Hepatocyte (in vitro differentiated cells): ENCODE measurements at regions not wholly inside any gene's neighbourhood (a gene's known extent, or its start where the extent isn't known, plus 50 kb on each side); places are given as distances from the start of the nearest gene placed in this dataset.

Experiments used
- DNase-seq: peaks from one replicate; pipeline ENCODE4 v3.0.0-alpha.2; 2016; ENCODE audit warnings: low spot score
- H2AFZ ChIP-seq: fragments of 200-600 bp; sonication (generic); 2 replicates; pipeline ENCODE4 v1.6.0; 2016; ENCODE audit warnings: antibody characterized with exemption, mild to moderate bottlenecking
- H3K27ac ChIP-seq: fragments of 200-600 bp; sonication (generic); 2 replicates; pipeline ENCODE4 v1.5.1; 2016; ENCODE audit warnings: mild to moderate bottlenecking
- H3K27me3 ChIP-seq: fragments of 200-600 bp; sonication (generic); 2 replicates; pipeline ENCODE4 v1.6.1; 2016
- H3K36me3 ChIP-seq: fragments of 200-600 bp; sonication (generic); replicated peaks from 2 replicates; pipeline ENCODE4 v1.5.1; 2016; ENCODE audit warnings: low read depth; ENCODE audit not compliant: insufficient read depth
- H3K4me1 ChIP-seq: fragments of 200-600 bp; sonication (generic); 2 replicates; pipeline ENCODE4 v1.5.1; 2016; ENCODE audit warnings: mild to moderate bottlenecking, moderate library complexity; ENCODE audit not compliant: insufficient read depth
- H3K4me2 ChIP-seq: fragments of 200-600 bp; sonication (generic); 2 replicates; pipeline ENCODE4 v1.6.0; 2016
- H3K4me3 ChIP-seq: fragments of 200-600 bp; sonication (generic); 2 replicates; pipeline ENCODE4 v1.5.1; 2016; ENCODE audit warnings: mild to moderate bottlenecking
- H3K79me2 ChIP-seq: fragments of 200-600 bp; sonication (generic); 2 replicates; pipeline ENCODE4 v1.6.0; 2017; ENCODE audit warnings: mild to moderate bottlenecking
- H3K9me2 ChIP-seq: fragments of 200-600 bp; sonication (generic); replicated peaks from 2 replicates; pipeline ENCODE4 v1.6.0; 2017; ENCODE audit warnings: mild to moderate bottlenecking; ENCODE audit not compliant: insufficient read depth
- H3K9me3 ChIP-seq: fragments of 200-600 bp; sonication (generic); 2 replicates; pipeline ENCODE4 v1.5.1; 2016; ENCODE audit warnings: low read depth, mild to moderate bottlenecking
- H4K20me1 ChIP-seq: fragments of 200-600 bp; sonication (generic); 2 replicates; pipeline ENCODE4 v1.6.0; 2016; ENCODE audit warnings: mild to moderate bottlenecking; ENCODE audit not compliant: insufficient read depth, poor library complexity, severe bottlenecking
- EZH2 ChIP-seq: fragments of 200-600 bp; sonication (generic); IDR thresholded peaks from 2 replicates; pipeline ENCODE4 v1.6.1; 2016; ENCODE audit warnings: antibody characterized with exemption, mild to moderate bottlenecking, borderline replicate concordance
- EZH2phosphoT487 ChIP-seq: fragments of 200-600 bp; sonication (generic); IDR thresholded peaks from one replicate; pipeline ENCODE4 v1.6.1; 2018; ENCODE audit warnings: antibody characterized with exemption, mild to moderate bottlenecking, low read depth, moderate library complexity; ENCODE audit not compliant: unreplicated experiment, severe bottlenecking
- WGBS: methylation state at CpG from one replicate; pipeline ENCODE4 v1.1.6; 2016; ENCODE audit warnings: low lambda C conversion rate; ENCODE audit errors: missing lambda C conversion rate; 5-methylcytosine and 5-hydroxymethylcytosine counted together
- TF ChIP-seq, protein P1 (sequence below): fragments of 200-600 bp; sonication (generic); IDR thresholded peaks from 2 replicates; pipeline ENCODE4 v1.5.1; 2016; ENCODE audit warnings: antibody characterized with exemption, mild to moderate bottlenecking; ENCODE audit not compliant: poor library complexity

DNA sequence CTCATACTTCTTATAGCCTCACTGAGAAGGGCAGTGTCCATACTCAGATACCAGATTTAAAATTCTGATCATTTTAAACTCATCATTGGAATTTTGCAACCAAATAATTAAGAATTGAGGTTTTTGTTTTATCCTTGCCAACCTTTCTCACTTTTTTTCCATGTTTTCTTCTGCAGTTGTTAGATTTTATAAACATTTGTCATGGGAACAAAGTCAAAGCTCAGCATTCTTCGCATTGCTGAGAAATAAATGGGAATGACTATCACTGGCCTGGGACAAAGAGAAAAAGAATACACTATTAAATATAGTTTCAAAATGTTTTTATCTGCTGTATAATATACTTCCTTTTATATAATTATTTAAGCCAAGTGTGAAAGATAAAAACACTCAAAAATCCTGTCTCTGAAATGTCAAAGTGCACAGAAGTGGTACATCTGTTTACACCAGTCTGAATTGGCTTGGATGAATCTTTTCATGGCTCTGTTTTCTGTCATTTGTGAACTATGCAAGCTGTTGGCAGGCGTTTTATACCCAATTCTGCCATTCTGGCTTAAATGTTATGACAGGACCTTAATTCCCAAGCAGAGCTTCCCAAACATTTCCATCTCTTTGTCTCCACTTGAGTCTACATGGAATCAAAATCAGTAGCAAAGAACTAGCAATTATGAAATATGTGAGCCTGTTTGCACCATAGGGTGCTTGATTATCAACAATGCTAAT, 249.3 kb upstream of the SYT4 start:
- Histone ChIP-seq H3K79me2 (no peaks in the 10 kb centered on the region), H3K9me2 (no peaks in the 10 kb centered on the region), H3K27me3 (no peaks in the 10 kb centered on the region), H3K36me3 (no peaks in the 10 kb centered on the region), H3K4me3 (no peak overlapping the region), H3K4me1 (no peaks in the 10 kb centered on the region), H2AFZ (no peak overlapping the region), H3K4me2 (no peak overlapping the region), H4K20me1 (no peaks in the 10 kb centered on the region), H3K27ac (no peak overlapping the region), H3K9me3 (no peaks in the 10 kb centered on the region)
- TF ChIP-seq EZH2 (no peak), EZH2phosphoT487 (no peak)
- TF ChIP-seq, protein P1, sequence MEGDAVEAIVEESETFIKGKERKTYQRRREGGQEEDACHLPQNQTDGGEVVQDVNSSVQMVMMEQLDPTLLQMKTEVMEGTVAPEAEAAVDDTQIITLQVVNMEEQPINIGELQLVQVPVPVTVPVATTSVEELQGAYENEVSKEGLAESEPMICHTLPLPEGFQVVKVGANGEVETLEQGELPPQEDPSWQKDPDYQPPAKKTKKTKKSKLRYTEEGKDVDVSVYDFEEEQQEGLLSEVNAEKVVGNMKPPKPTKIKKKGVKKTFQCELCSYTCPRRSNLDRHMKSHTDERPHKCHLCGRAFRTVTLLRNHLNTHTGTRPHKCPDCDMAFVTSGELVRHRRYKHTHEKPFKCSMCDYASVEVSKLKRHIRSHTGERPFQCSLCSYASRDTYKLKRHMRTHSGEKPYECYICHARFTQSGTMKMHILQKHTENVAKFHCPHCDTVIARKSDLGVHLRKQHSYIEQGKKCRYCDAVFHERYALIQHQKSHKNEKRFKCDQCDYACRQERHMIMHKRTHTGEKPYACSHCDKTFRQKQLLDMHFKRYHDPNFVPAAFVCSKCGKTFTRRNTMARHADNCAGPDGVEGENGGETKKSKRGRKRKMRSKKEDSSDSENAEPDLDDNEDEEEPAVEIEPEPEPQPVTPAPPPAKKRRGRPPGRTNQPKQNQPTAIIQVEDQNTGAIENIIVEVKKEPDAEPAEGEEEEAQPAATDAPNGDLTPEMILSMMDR, result no peak
- no peak for DNase-seq
- WGBS, result 65% methylated on average over 2 of the region's 2 CpGs

DNA sequence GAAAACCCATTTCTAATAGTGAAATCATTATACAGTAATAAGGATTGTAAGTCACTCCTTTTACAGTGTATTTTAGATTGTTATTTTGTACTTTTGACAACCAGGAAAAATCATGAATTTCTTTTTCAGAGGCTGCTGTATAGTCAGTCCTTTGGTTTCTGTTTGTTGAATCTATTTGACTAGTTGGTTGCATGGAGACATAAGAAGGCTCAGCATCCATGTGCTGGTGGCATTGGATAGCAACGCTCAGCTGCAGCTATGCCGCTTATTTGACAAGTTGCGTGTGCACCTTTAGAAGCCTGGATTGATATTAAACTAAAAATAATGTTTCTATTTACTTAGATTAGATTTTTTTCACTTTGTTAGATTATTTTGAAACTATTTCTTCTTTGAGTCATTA, 254.1 kb upstream of the SYT4 start:
- Histone ChIP-seq H3K9me3 (no peaks in the 10 kb centered on the region), H3K79me2 (no peaks in the 10 kb centered on the region), H3K9me2 (no peaks in the 10 kb centered on the region), H3K4me1 (no peaks in the 10 kb centered on the region), H3K4me2 (no peak overlapping the region), H3K4me3 (no peak overlapping the region), H3K27ac (no peak overlapping the region), H3K27me3 (no peaks in the 10 kb centered on the region), H4K20me1 (no peaks in the 10 kb centered on the region), H3K36me3 (no peaks in the 10 kb centered on the region), H2AFZ (no peak overlapping the region)
- TF ChIP-seq EZH2 (no peak), EZH2phosphoT487 (no peak)
- TF ChIP-seq, protein P1, result no peak
- DNase-seq, result no peak
- 98% methylated on average over 3 of the region's 3 CpGs for WGBS

DNA sequence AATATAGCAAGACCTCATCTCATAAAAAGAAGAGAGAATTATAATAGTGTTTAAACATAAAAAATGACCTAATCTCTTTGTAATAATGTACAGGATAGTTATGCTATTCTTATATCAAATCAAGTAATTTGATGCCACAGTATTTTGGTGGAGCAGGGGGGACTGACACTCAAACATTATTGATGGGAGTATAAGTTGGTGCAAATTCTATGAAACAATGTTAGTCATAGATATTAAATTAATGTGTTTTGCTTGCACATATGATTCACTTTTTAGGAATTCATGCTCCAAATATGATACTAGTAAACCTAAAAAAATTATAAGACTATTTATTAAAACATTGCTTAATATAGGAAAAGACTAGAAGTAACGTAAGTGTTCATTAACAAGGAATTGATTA, 256.1 kb upstream of the SYT4 start:
- H4K20me1 ChIP-seq, result no peaks in the 10 kb centered on the region
- no peaks in the 10 kb centered on the region for H3K36me3 ChIP-seq
- no peaks in the 10 kb centered on the region for H3K9me2 ChIP-seq
- H3K27ac ChIP-seq, result no peak overlapping the region
- no peak for DNase-seq
- no peak overlapping the region for H3K4me3 ChIP-seq
- H3K4me2 ChIP-seq, result no peak overlapping the region
- H3K27me3 ChIP-seq, result no peaks in the 10 kb centered on the region
- H3K9me3 ChIP-seq, result no peaks in the 10 kb centered on the region
- H3K4me1 ChIP-seq, result no peaks in the 10 kb centered on the region
- TF ChIP-seq EZH2 (no peak), EZH2phosphoT487 (no peak)
- TF ChIP-seq, protein P1, result no peak
- WGBS, result 93% methylated on average over 1 of the region's 1 CpG
- H2AFZ ChIP-seq, result no peak overlapping the region
- H3K79me2 ChIP-seq, result no peaks in the 10 kb centered on the region
